LNCAP (cell line): ENCODE measurements at regions not wholly inside any gene's neighbourhood (a gene's known extent, or its start where the extent isn't known, plus 50 kb on each side); places are given as distances from the start of the nearest gene placed in this dataset.

Source experiments
- TF ChIP-seq, protein P1 (sequence below): fragments of 450-650 bp; IDR thresholded peaks from 2 replicates; pipeline ENCODE4 v1.5.1; 2017; ENCODE audit warnings: mild to moderate bottlenecking

- TF ChIP-seq, protein P1, sequence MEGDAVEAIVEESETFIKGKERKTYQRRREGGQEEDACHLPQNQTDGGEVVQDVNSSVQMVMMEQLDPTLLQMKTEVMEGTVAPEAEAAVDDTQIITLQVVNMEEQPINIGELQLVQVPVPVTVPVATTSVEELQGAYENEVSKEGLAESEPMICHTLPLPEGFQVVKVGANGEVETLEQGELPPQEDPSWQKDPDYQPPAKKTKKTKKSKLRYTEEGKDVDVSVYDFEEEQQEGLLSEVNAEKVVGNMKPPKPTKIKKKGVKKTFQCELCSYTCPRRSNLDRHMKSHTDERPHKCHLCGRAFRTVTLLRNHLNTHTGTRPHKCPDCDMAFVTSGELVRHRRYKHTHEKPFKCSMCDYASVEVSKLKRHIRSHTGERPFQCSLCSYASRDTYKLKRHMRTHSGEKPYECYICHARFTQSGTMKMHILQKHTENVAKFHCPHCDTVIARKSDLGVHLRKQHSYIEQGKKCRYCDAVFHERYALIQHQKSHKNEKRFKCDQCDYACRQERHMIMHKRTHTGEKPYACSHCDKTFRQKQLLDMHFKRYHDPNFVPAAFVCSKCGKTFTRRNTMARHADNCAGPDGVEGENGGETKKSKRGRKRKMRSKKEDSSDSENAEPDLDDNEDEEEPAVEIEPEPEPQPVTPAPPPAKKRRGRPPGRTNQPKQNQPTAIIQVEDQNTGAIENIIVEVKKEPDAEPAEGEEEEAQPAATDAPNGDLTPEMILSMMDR = no peak
Measured at GRCh38 chr12:111181143-111181726, 187.7 kb downstream of the PHETA1 start.

DNA sequence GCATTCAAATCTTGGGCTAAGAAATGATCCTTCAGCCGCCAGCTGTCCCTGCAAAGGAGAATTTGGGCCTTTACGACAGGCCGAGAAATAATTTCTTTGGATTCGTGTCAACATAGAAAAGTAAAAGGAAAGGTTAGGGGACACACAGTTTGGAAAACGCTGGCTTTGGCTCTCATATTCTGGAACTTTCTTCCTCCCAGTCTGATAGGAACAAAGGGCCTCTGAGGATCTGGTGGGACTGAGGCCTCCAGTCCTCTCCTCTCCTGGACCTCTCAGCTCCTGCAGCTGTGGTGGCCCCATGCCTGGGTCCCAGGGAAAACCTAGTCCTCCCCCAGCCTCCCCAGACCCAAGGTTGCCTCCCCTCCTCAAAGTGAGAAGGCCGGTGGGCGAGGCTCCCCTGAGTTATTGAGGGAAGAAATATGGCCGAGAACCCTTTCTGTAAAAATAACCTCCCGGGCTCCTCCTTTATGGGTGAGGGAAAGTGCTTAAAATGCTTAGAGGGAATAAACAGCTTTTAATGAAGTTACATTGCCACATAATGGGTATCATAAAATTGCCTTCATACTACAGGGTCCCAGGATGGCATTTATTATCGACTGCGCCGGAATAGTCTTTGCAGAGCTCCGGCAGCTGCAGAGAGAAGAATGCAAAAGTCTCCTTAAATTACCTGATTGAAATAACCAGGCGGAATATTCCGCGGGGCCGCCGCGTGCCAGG, 188.3 kb downstream of the PHETA1 start:
- TF ChIP-seq, protein P1 = no peak

DNA sequence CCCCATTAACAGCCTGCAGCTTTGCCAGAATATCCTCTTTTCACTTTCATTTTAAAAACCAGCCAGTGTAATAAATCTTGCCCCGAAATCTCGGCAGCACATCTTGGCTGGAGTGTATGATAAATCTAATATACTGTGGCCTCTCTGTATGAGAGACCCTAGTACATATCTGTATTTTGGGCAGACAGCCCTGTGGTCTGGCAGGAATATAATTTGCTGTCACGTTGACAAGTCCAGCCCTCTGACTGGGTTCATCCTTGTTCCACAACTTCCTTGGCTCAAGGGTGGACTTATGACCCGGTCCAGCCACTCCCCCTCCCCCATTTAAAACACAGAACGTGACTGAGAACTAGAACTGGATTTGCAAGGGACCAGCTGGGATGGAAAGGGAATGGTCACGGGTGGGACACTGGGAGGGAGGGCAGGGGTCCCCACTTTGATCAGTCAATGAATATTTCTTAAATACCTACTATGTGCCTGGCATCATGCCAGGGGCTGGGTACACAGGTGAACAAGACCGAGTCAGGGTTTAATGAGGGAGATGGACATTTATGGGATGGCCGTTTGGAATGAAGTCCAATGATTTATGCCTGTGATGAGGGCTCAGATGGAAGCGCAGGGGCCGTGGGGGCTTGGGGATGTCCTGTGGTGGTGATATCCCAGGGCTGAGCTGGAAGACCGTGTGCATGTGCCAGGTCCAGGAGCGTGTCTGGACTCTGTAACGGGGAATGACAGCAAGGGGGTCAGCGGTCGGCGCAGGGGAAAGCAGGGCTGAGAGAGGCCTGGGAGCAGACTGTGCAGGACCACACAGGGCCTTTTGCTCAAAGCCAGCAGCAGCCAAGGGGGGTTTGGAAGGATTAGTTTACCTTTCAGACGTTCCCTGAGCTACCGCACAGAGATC, 190.5 kb downstream of the PHETA1 start:
- TF ChIP-seq, protein P1 = no peak

GRCh38 chr12:111175396-111176094, 193.3 kb downstream of the PHETA1 start:
- TF ChIP-seq, protein P1 = no peak

GRCh38 chr12:111174961-111175345, 193.9 kb downstream of the PHETA1 start:
- TF ChIP-seq, protein P1 = no peak

- TF ChIP-seq, protein P1 = peak; percentile 44
Measured at GRCh38 chr12:111174251-111174960, 194.5 kb downstream of the PHETA1 start.
